GM13976 (cell line): ENCODE measurements at regions not wholly inside any gene's neighbourhood (a gene's known extent, or its start where the extent isn't known, plus 50 kb on each side); places are given as distances from the start of the nearest gene placed in this dataset.

Experiments used
- DNase-seq: peaks from one replicate; pipeline ENCODE4 v3.0.0; 2012; ENCODE audit warnings: low spot score
- CTCF ChIP-seq: IDR thresholded peaks from 2 replicates; pipeline ENCODE4 v1.5.1; 2012; ENCODE audit warnings: borderline replicate concordance, mild to moderate bottlenecking; ENCODE audit not compliant: insufficient read depth; ENCODE audit errors: extremely low read depth, missing control alignments, control extremely low read depth
- in situ Hi-C: fragments of 300-500 bp; cut with MboI; formaldehyde crosslinking; loops from one replicate; pipeline ENCODE4 v1.12.0; 2022; ENCODE audit warnings: low sequenced_read_pairs, mixed read lengths, inconsistent platforms; ENCODE audit not compliant: unreplicated experiment

- no peak for TF ChIP-seq CTCF
- DNase-seq, result no peak
- in situ Hi-C loops, result no loop called here
Observed at GRCh38 chr3:104711406-104711805, 655.3 kb upstream of the ALCAM start.

GRCh38 chr3:104715972-104716371, 650.7 kb upstream of the ALCAM start:
- no peak for DNase-seq
- in situ Hi-C loops, result no loop called here
- TF ChIP-seq CTCF, result no peak

GRCh38 chr3:104717828-104718196, 648.9 kb upstream of the ALCAM start:
- DNase-seq, result no peak
- in situ Hi-C loops, result no loop called here
- TF ChIP-seq CTCF, result no peak

DNA sequence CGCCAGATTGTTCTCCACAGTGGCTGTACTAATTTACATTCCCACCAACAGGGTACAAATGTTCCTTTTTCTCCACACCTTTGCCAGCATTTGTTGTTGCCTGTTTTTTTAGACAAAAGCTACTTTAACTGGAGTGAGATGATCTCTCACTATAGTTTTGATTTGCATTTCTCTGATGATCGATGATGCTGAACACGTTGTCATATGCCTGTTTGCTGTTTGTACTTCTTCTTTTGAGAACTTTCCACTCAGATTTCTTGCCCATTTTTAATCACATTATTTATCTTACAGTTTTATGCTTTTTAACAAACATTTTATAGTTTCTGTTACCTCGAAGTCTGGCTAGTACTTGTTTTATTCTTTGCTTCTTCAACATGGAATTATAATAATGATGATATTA, 643.7 kb upstream of the ALCAM start:
- in situ Hi-C loops, result no loop called here
- no peak for TF ChIP-seq CTCF
- DNase-seq, result no peak

GRCh38 chr3:104731074-104731473, 635.6 kb upstream of the ALCAM start:
- TF ChIP-seq CTCF, result no peak
- no peak for DNase-seq
- in situ Hi-C loops, result no loop called here

DNA sequence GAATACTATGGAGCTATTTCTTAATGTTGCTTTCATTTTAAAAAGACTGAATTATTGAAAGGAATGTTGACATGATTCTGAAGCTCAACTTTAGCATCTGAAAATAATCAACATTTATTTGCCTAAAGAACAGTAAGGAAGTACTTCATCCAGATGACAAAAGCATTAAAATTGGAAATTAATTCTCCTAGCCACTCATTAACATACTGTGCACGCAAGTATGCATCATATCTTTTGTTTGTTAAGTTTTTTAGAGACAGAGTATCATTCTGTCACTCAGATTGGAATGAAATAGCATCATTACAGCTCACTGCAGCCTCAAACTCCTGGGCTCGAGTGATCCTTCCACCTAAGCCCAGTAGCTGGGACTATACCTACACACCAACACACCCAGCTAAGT, 632.1 kb upstream of the ALCAM start:
- no peak for DNase-seq
- in situ Hi-C loops, result no loop called here
- TF ChIP-seq CTCF, result no peak

GRCh38 chr3:104735691-104736090, 631.0 kb upstream of the ALCAM start:
- in situ Hi-C loops, result no loop called here
- DNase-seq, result no peak
- no peak for TF ChIP-seq CTCF
